ENCODE measurements at regions not wholly inside any gene's neighbourhood (a gene's known extent, or its start where the extent isn't known, plus 50 kb on each side); places are given as distances from the start of the nearest gene placed in this dataset.

DNA sequence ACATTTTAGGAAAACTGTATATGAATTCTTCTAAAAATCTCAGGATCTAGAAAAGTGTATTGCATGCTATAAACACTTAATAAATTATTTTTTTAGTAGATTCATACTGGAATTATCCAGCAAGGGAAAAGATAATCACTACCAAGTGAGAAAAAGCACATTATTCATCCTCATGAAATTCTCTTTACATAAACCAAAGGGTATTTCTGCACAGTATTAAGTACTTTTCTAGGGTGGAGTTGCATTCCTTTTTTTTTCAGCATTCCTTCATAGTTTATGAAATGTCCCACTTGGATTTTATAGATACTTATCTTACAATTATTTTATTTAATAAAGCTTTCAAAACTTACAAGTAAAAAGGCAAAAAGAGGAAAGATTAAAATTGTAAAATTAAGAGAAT is 403.3 kb downstream of the HGF start:
- DNase-seq (ENCODE audit: low read depth in 1 of 2, low spot score in 1 of 2) (no peak), FAIRE-seq (no peak), ATAC-seq (no peak)
- POLR2A ChIA-PET = no interaction called here
- no peak overlapping the region for H3K4me2 ChIP-seq
- H3K4me1 ChIP-seq = no peaks in the 10 kb centered on the region
- no peak overlapping the region for H3K4me3 ChIP-seq
- TF ChIP-seq ZNF302 (CRISPR knock-in tag; IDR thresholded peaks at IDR 0.05) (no peak), CBX2 (IDR thresholded peaks at IDR 0.05; ENCODE audit: borderline replicate concordance, low read depth) (no peak), ZC3H11A (IDR thresholded peaks at IDR 0.05) (no peak), JUN (IDR thresholded peaks at IDR 0.05) (no peak), CHD2 (IDR thresholded peaks at IDR 0.05; ENCODE audit: low read length, partially characterized antibody) (no peak), ELK1 (IDR thresholded peaks at IDR 0.05; ENCODE audit: low read depth, low read length) (no peak), MAZ (IDR thresholded peaks at IDR 0.05; ENCODE audit: borderline replicate concordance, low read depth, low read length) (no peak), TFCP2L1 (CRISPR knock-in tag; IDR thresholded peaks at IDR 0.05) (no peak), RAD21 (conservative IDR thresholded peaks at IDR 0.05 in 1 of 2, IDR thresholded peaks at IDR 0.05 in 1 of 2) (no peak), NFE2L2 (conservative IDR thresholded peaks at IDR 0.05; ENCODE audit: low read length) (no peak), POLR2A (IDR thresholded peaks at IDR 0.05; ENCODE audit: low read length) (no peak), FOXS1 (CRISPR knock-in tag; IDR thresholded peaks at IDR 0.05) (no peak), NPAS2 (CRISPR knock-in tag; IDR thresholded peaks at IDR 0.05; ENCODE audit: borderline replicate concordance) (no peak), CHD4 (IDR thresholded peaks at IDR 0.05; ENCODE audit: borderline replicate concordance) (no peak), HOXB5 (CRISPR knock-in tag; IDR thresholded peaks at IDR 0.05) (no peak), EHMT2 (IDR thresholded peaks at IDR 0.05; ENCODE audit: low read depth) (no peak), POLR2AphosphoS2 (conservative IDR thresholded peaks at IDR 0.05; ENCODE audit: low read length) (no peak), PHF8 (IDR thresholded peaks at IDR 0.05; ENCODE audit: borderline replicate concordance, low read depth) (no peak)
- TF ChIP-seq, protein P1, sequence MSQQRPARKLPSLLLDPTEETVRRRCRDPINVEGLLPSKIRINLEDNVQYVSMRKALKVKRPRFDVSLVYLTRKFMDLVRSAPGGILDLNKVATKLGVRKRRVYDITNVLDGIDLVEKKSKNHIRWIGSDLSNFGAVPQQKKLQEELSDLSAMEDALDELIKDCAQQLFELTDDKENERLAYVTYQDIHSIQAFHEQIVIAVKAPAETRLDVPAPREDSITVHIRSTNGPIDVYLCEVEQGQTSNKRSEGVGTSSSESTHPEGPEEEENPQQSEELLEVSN (IDR thresholded peaks at IDR 0.05; ENCODE audit: borderline replicate concordance, low read depth) = no peak
- TF ChIP-seq, protein P2, sequence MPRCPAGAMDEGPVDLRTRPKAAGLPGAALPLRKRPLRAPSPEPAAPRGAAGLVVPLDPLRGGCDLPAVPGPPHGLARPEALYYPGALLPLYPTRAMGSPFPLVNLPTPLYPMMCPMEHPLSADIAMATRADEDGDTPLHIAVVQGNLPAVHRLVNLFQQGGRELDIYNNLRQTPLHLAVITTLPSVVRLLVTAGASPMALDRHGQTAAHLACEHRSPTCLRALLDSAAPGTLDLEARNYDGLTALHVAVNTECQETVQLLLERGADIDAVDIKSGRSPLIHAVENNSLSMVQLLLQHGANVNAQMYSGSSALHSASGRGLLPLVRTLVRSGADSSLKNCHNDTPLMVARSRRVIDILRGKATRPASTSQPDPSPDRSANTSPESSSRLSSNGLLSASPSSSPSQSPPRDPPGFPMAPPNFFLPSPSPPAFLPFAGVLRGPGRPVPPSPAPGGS (IDR thresholded peaks at IDR 0.05) = no peak
- no peak overlapping the region for H3K27ac ChIP-seq
- CTCF ChIA-PET = no interaction called here
- H3K9me3 ChIP-seq = no peaks in the 10 kb centered on the region

DNA sequence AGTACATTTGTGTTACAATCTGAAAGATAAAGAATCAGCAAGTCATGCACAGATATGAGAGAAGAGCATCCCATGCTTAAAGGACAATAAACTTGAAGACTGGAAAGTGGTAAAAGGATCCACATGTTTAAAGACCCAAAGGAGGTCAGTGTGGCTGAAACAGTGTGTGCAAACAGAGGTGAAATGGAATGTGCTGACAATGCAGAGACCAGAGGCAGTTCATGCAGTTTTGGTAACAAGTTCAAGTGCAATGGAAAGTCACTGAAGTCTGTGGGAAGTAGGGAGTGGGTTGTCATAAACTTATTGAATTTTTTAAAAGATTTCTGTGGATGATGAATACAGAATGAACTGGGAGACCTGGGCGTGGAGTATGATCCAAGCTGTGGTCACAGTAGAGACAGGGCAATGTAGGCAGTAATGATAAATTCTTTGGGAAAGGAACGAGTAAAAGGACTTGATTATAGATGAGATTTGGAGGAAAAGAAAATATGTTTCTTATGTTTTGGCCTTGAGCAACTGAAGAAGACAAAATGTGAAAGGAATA is 408.0 kb downstream of the HGF start:
- ATAC-seq (no peak), FAIRE-seq (no peak), DNase-seq (ENCODE audit: low read depth in 1 of 2, low spot score in 1 of 2) (no peak)
- H3K4me3 ChIP-seq = no peak overlapping the region
- no peak overlapping the region for H3K4me2 ChIP-seq
- no peaks in the 10 kb centered on the region for H3K4me1 ChIP-seq
- ChIA-PET POLR2A (no interaction called here), CTCF (no interaction called here)
- no peak for TF ChIP-seq ZFP36 (IDR thresholded peaks at IDR 0.05; ENCODE audit: borderline replicate concordance, partially characterized antibody)
- peak; percentile 75 for TF ChIP-seq MAFK (IDR thresholded peaks at IDR 0.05; ENCODE audit: partially characterized antibody)
- TF ChIP-seq CBX8 (IDR thresholded peaks at IDR 0.05) = no peak
- TF ChIP-seq HOXB5 (CRISPR knock-in tag; IDR thresholded peaks at IDR 0.05) = no peak
- TF ChIP-seq ESRRA (IDR thresholded peaks at IDR 0.05; ENCODE audit: borderline replicate concordance, low read length) = no peak
- 0 out of 2 replicates have a peak, but pooled peaks have one; percentile 2 for TF ChIP-seq NFE2L2 (conservative IDR thresholded peaks at IDR 0.05; ENCODE audit: low read length)
- no peak for TF ChIP-seq KDM1A (IDR thresholded peaks at IDR 0.05; ENCODE audit: low read depth)
- TF ChIP-seq, protein P2 (IDR thresholded peaks at IDR 0.05) = no peak
- TF ChIP-seq SMC3 (IDR thresholded peaks at IDR 0.05) = no peak
- TF ChIP-seq CHD4 (IDR thresholded peaks at IDR 0.05; ENCODE audit: borderline replicate concordance) = no peak
- TF ChIP-seq ZSCAN20 (CRISPR knock-in tag; IDR thresholded peaks at IDR 0.05) = no peak
- TF ChIP-seq FOSL2 (IDR thresholded peaks at IDR 0.05) = no peak
- no peak for TF ChIP-seq FOSL2 (CRISPR knock-in tag; IDR thresholded peaks at IDR 0.05)
- TF ChIP-seq CHD2 (IDR thresholded peaks at IDR 0.05; ENCODE audit: low read length, partially characterized antibody) = no peak
- 69% methylated on average over 2 of the region's 2 CpGs for WGBS (ENCODE audit: missing lambda C conversion rate)
- no peaks in the 10 kb centered on the region for H3K9me3 ChIP-seq
- no peak overlapping the region for H3K27ac ChIP-seq
